SKM-1 treated with dmso at 0.1 percent for 144 hours (cell line): ENCODE measurements at regions not wholly inside any gene's neighbourhood (a gene's known extent, or its start where the extent isn't known, plus 50 kb on each side); places are given as distances from the start of the nearest gene placed in this dataset.

ENCODE experiments used
- DNase-seq: peaks from one replicate; lab custom pipeline; 2025; ENCODE audit not compliant: unreplicated experiment; lab: John Stamatoyannopoulos, UW

DNA sequence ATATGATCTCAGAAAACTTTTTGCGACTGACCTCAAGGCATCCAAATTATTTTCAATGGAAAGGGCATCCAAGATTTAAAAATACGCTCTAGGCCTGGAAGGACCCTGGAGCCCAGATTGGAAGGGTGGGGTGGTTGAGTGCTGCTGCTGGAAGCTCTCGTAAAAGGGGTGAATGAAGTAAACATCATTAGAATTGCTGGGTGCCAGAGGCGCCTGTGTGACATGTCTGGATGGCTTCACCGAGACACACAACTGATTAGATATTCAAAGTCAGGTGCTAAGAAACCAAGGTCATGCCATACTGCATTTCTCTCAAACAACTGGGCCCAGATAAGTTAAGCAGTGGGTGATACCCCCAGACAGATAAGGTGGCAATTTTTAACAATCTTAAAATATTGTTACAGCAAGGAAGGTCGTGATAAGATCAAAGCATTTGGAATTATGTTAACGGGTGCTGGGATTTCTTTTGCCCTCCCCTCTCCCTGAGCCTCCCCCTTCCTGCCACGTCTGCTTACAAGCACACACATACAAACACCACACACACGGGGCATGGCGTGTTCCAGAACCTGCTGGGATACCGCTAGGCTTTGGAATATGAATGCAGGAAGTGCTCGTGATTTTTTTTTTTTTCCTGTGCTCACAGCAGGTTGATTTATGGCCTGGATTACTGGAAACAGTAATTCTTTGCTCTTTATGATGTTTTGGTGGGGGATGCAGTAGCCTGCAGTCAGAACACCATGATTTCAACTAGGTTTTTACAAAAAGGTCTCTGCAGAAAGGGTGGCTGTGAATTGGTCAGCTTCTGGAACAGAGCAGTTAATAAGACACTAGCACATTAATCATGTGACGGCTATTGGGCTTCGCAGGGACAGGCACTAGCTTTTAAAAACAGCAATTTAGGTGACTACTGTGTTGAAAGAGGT, 551.2 kb downstream of the QKI start:
- DNase-seq: no peak

- DNase-seq: no peak
These were observed 550.3 kb downstream of the QKI start for GRCh38 chr6:163964789-163965188.

DNA sequence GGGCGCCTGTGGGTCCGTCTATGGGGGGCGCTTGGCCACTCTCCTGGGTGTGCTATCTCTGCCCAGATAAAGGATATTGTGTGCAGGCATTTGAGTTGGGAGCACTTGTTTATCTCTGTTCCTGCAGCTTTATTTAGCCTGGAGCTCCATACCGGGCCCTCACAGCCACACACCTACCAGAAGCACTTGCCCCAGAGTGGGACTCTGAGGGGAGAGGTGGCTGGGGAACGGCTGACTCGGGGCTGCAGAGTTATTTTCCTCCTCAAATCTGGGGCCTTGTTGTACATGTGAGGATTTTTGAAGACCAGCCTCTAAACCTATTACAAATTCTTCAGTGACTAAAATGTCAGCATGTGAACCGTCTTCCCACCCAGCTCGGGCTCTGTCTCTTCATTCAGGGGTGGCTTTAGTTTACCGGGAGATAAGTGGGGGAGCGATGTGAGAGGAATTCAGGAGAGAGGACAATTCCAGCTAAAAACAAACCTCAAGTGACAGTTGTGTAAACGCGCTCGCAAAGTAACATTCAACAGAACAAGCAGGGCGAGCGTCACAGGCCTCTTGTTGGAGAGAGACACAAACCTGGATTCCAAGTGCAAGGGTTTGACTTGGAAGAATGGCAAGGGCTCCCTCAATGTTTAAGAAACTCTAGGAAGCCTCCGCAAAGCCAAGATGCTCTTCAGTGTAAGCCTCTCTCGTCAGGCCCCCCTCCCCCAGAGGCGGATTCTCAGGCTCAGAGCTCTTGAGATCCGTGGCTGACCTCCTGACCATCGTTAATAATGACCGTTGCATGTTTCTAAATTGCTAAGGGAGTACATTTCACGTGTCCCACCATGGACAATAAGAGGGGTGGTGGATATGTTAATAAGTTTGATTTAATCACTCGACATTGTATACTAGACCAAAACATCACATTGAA, 548.9 kb downstream of the QKI start:
- no peak for DNase-seq

DNA sequence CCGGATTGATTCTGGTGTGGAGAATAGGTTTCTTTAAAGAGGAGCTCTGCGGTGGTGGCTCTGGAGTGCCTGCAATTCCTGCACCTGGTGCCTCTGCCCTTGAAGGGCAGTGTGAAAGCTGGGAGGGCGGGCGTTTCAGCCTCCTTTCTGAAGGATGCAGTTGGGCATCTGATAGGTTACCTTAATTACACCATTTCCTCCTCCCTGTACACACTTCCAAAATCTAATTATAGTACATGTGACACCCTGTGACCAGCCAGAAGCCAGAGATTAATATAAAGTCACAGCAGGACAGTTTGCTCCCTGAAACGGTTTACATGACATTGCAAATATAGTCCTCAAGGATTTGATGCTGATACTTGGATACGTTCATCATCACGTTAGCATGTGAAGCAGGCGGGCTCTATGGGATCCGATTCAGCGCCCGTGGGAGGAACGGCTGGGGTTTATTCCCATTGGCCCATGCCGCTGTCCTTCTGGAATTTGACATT, 548.2 kb downstream of the QKI start:
- DNase-seq: no peak

GRCh38 chr6:163960128-163960527, 545.6 kb downstream of the QKI start:
- DNase-seq: no peak

DNA sequence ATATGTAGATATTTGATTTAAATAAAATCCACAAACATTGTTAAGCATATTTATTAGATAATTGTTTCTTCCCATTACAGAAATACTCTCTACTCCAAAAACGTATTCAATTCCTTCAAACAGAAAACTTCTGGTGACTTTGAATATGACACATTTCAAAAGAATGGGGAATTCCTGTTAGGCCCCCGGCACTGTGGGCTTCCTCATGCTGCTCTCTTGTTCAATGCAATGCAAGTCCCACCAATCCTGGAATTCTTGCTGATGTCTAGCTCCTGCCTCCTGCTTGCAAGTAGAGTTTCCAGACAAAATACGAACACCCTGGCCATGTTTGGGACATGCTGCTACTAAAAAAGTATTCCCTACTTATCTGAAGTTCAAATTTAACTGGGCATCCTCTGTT, 544.1 kb downstream of the QKI start:
- no peak for DNase-seq

- peak; percentile 66 for DNase-seq
These were observed 542.3 kb downstream of the QKI start for GRCh38 chr6:163956571-163957407.

DNA sequence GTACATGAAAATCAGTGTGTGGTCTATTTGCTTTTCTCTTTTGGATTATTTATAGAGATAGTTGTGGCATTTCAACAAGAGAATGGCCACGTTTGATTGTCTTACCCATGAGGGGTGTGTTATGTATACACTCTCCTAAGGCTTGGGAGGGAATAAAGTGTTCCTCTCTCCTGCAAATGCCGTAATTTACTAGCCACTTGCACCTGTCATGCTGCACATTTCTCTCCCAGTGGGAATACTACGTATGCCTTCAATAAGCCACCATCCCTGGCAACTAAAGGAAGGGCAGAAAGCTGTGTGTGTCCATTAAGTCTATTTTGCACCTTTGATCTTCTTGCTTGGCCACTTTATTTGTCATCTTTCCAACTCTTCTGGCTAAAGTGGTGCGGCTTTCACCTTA, 541.2 kb downstream of the QKI start:
- DNase-seq: no peak

GRCh38 chr6:163955096-163955495, 540.6 kb downstream of the QKI start:
- no peak for DNase-seq

DNA sequence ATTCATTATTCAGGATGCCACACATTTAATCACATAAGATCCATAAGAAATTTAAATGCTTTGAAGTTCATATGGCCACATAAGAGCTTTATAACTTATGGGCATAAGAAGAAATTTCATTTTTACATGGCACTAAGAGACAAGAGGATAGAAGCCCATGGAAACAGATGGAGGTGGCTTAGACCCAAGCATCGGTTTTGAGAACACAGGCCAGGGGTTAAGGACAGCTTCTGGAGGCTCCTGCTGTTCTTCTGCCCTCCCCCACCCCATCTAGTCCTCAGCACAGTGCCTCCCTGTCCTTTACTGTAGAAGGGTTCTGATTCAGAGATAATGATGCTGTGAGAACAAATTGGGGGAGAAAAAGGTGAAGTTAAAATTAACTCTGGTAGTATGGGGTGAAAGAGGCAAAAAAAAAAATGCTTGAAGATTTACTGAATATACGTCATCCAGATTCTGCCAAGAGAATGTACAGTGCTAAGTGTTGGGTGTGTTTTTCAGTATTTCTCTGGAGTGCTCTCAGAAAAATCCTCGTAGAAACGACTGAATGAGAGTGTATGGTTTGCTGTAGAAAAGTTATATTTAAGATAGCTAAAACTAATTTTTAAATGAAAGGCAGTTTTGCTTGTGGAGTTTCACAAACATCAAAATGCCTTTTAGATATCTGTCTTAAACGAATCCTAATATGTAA, 539.7 kb downstream of the QKI start:
- DNase-seq: no peak

DNA sequence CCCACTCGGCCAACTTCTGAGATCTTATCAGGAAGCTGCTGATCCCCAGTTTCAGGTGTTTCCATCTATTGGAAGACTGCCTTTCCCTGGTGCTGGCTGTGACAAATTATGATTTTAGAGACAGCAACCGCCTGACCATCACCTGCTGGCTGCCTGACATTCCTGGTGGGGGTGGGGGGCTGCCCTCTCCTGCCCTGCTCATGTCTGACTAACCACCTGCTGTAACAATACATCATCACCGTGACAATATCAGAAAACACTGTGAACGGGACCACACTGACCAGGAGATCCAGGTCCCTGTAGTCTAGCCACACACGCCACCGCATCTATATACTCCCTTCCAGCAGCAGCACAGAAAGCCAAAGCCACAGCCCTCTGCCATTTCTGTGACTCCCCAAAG, 537.5 kb downstream of the QKI start:
- no peak for DNase-seq

DNA sequence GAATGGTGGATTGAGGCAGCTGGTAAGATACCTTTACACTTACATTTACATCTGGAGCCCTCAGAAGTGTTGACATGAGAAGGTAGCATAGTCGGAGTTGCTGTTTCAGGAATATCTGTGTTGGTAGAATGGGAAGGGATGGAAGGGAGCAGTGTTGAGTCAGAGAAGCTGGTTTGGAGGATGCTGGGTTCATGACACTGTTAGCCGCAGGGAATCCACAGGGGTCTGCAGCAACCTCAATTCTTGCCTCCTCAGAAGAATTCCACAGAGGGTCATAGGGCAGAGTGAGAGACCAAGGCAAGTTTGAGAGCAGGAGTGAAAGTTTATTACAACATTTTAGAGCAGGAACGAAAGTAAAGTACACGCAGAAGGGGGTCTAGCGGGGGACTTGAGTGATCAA, 536.8 kb downstream of the QKI start:
- no peak for DNase-seq

DNA sequence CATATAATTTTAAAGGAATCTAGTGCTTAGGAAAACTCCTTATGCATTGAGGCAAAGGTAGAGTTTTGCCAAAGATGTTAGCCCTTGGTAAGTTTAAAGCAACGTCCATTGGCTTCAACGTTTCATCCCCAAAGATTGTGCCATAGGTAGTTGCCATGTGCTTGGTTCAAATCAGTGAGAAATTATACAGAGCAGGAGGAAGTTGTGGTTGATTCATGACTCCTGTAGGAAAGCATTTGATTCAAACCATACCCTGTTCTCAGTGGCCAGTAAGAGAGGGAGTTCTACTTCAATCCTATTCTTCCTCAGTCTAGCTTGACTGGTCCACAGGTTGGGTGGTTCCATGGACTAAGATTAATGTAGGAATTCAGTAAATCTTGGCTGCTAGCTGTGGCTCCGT, 535.6 kb downstream of the QKI start:
- DNase-seq: peak; percentile 12

DNA sequence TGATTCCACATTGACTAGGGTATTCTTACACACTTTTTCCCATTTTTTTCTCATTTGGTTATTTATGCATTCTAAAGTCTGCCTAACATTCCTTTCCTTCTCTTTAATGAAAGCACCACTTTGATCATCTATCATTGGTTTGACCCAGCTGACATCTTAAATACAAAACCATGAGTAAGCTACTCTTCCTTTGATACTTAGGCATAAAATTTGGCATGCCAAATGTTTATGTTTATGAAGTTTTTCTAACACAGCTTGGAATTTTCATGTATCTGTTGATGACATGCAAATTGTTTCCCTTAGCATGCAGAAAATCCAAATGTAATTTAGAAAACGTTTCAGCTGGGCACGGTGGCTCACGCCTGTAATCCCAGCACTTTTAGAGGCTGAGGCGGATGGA, 534.9 kb downstream of the QKI start:
- no peak for DNase-seq

DNA sequence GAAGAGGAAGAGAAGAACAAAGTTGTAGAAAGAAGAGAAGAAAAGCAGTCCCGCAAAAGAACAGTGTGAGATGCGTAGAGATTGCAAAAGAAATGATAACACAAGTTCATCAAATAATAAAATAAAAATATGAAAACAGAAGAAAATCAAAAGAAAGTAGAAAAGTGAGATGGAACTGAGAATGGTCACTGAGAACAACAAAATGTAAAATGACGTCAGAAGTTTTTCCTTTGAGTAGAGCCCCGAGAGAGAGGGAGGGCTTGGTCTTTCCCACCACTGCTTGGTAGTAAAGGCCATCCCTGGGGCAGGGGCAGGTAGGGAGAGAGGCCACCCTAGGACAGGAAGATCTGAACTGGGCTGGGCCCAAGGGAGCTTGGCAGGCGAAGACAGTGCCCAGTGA, 533.7 kb downstream of the QKI start:
- no peak for DNase-seq

GRCh38 chr6:163947276-163947675, 532.8 kb downstream of the QKI start:
- DNase-seq: no peak

DNA sequence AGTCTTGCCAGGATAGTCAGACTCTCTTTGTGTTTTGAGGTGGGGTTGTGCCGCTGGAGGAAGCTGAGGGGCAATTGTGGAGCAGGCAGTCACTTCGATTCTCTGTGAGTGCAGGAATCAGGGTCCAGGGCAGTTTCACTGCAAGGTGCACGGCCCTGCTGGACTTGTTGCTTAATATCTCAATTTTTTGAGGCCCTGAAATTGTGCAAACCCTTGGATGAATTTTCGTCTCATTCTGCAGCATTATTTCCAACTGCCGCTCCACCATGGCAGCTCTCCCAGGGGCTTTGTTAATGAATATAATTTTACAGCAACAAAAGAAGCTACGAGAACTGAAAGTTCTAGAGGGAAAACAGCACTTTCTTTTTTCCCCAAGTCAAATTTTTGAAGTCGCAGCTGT, 531.9 kb downstream of the QKI start:
- no peak for DNase-seq

DNA sequence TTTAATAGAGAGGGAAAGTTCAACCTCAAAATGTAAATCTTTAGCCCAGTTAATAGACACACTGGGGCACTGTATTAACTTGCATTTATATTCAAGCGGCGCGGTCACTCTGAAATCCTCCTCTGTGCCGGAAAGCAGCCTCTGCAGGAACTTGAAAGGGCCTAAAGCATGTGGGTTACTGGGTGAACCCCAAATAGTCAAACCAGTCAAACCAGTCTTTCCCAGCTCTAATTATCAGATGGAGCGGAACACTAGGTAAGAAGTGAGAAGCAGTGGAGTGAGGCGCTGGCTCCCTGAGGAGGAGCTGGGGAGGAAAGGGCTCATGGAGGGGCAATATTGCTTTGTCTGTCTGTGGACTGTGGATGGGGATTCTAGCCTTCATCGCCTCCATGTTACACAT, 531.3 kb downstream of the QKI start:
- no peak for DNase-seq

- DNase-seq: no peak
These were observed 530.4 kb downstream of the QKI start for GRCh38 chr6:163944897-163945296.

DNA sequence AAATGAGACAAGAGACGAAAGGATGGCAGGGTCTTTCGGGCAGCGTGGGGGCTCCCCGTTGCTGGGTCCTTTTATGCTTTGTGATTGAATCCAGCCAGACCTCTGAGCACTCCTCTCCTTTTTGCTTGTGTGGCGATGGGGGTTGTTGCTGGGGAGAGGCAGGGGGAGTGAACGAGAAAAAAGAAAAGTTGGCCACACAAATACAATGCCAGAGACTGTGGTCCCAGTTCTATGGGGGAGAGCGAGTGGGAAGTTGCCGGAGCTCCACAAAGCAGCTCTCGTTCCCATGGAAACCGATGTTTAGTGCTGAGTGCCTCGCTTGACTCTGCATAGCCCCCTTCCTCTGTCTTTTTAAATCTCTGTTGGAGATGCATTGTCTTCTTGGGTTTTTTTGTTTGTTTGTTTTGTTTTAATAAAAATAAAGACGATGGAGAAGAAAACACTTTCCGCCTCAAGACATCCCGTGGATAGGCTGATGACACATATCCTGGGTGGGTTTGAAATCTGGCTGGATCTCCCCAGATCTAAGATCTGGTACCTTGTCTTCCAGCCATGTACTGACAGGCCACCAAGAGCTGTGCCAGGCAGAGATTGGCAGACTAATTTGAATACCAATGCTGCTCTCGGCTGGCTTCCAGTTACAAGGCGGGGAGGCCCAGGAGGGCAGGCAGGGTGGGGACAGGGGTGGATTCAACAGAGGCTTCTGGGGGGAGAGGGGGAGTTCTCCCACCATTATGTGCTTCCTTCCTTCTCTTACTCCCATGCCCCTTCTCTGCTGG, 529.3 kb downstream of the QKI start:
- no peak for DNase-seq
